ENCODE measurements at regions not wholly inside any gene's neighbourhood (a gene's known extent, or its start where the extent isn't known, plus 50 kb on each side); places are given as distances from the start of the nearest gene placed in this dataset.
"Not testable (repeated sequence)": the region's sequence is repeated elsewhere in the genome, so short reads cannot be mapped to it uniquely, and the experiment has no call there.

GRCh38 chr1:217134857-217135568 is 411.8 kb upstream of the ESRRG start:
- Histone ChIP-seq H3K9ac (ENCODE audit: low read length) (no peak overlapping the region), H3K9me3 (ENCODE audit: insufficient read depth, low read length) (peaks cover 7% of the 10 kb centered on the region; the same call in 1 of the 2 replicates), H2AFZ (ENCODE audit: low read depth, low read length) (no peak overlapping the region), H3K4me1 (ENCODE audit: low read length) (no peaks in the 10 kb centered on the region), H3K4me2 (ENCODE audit: low read length) (no peak overlapping the region), H4K20me1 (ENCODE audit: insufficient read depth, low read length) (no peaks in the 10 kb centered on the region), H3K36me3 (replicated peaks; ENCODE audit: low read depth, low read length) (no peaks in the 10 kb centered on the region), H3K79me2 (ENCODE audit: low read length) (no peaks in the 10 kb centered on the region), H3K4me3 (ENCODE audit: low read length) (no peak overlapping the region), H3K27ac (ENCODE audit: low read length) (no peak overlapping the region), H3K27me3 (ENCODE audit: low read depth, low read length) (no peaks in the 10 kb centered on the region)
- no peak for TF ChIP-seq CTCF (IDR thresholded peaks at IDR 0.05; ENCODE audit: low read depth, low read length)
- no peak for TF ChIP-seq EZH2phosphoT487 (IDR thresholded peaks at IDR 0.05; ENCODE audit: low read depth)

GRCh38 chr1:217133958-217134856 is 411.0 kb upstream of the ESRRG start:
- Histone ChIP-seq H3K79me2 (ENCODE audit: low read length) (no peaks in the 10 kb centered on the region), H3K27me3 (ENCODE audit: low read depth, low read length) (no peaks in the 10 kb centered on the region), H3K36me3 (replicated peaks; ENCODE audit: low read depth, low read length) (no peaks in the 10 kb centered on the region), H3K4me2 (ENCODE audit: low read length) (no peak overlapping the region), H3K9me3 (ENCODE audit: insufficient read depth, low read length) (peaks cover 7% of the 10 kb centered on the region; the same call in 1 of the 2 replicates), H3K4me3 (ENCODE audit: low read length) (no peak overlapping the region), H4K20me1 (ENCODE audit: insufficient read depth, low read length) (no peaks in the 10 kb centered on the region), H3K27ac (ENCODE audit: low read length) (no peak overlapping the region), H3K4me1 (ENCODE audit: low read length) (no peaks in the 10 kb centered on the region), H2AFZ (ENCODE audit: low read depth, low read length) (no peak overlapping the region), H3K9ac (ENCODE audit: low read length) (no peak overlapping the region)
- TF ChIP-seq CTCF (IDR thresholded peaks at IDR 0.05; ENCODE audit: low read depth, low read length), result no peak
- no peak for TF ChIP-seq EZH2phosphoT487 (IDR thresholded peaks at IDR 0.05; ENCODE audit: low read depth)

GRCh38 chr1:217133092-217133491 is 409.9 kb upstream of the ESRRG start:
- no peak overlapping the region for H3K4me2 ChIP-seq (ENCODE audit: low read length)
- no peak for TF ChIP-seq CTCF (IDR thresholded peaks at IDR 0.05; ENCODE audit: low read depth, low read length)
- no peaks in the 10 kb centered on the region for H4K20me1 ChIP-seq (ENCODE audit: insufficient read depth, low read length)
- no peaks in the 10 kb centered on the region for H3K27me3 ChIP-seq (ENCODE audit: low read depth, low read length)
- no peaks in the 10 kb centered on the region for H3K4me1 ChIP-seq (ENCODE audit: low read length)
- H2AFZ ChIP-seq (ENCODE audit: low read depth, low read length), result no peak overlapping the region
- H3K36me3 ChIP-seq (replicated peaks; ENCODE audit: low read depth, low read length), result no peaks in the 10 kb centered on the region
- peaks cover 7% of the 10 kb centered on the region; the same call in 1 of the 2 replicates for H3K9me3 ChIP-seq (ENCODE audit: insufficient read depth, low read length)
- no peak overlapping the region for H3K9ac ChIP-seq (ENCODE audit: low read length)
- H3K27ac ChIP-seq (ENCODE audit: low read length), result no peak overlapping the region
- no peaks in the 10 kb centered on the region for H3K79me2 ChIP-seq (ENCODE audit: low read length)
- H3K4me3 ChIP-seq (ENCODE audit: low read length), result no peak overlapping the region

- H3K79me2 ChIP-seq (ENCODE audit: low read length); H3K9me3 ChIP-seq (ENCODE audit: insufficient read depth, low read length); H3K27me3 ChIP-seq (ENCODE audit: low read depth, low read length); H3K9ac ChIP-seq (ENCODE audit: low read length); H4K20me1 ChIP-seq (ENCODE audit: insufficient read depth, low read length); H3K4me2 ChIP-seq (ENCODE audit: low read length); H3K27ac ChIP-seq (ENCODE audit: low read length); H3K36me3 ChIP-seq (replicated peaks; ENCODE audit: low read depth, low read length); H3K4me1 ChIP-seq (ENCODE audit: low read length); H2AFZ ChIP-seq (ENCODE audit: low read depth, low read length); H3K4me3 ChIP-seq (ENCODE audit: low read length): not testable (repeated sequence)
These were observed 400.1 kb upstream of the ESRRG start for GRCh38 chr1:217123340-217123739.

Measured in OCI-LY3 (cell line).